Fibroblast of the aortic adventitia (primary cell): ENCODE measurements at regions not wholly inside any gene's neighbourhood (a gene's known extent, or its start where the extent isn't known, plus 50 kb on each side); places are given as distances from the start of the nearest gene placed in this dataset.
"Not testable (repeated sequence)": the region's sequence is repeated elsewhere in the genome, so short reads cannot be mapped to it uniquely, and the experiment has no call there.

Source experiments
- DNase-seq: peaks from one replicate; pipeline ENCODE4 v3.0.0-alpha.2; 2010; ENCODE audit warnings: low read depth
- H3K4me3 ChIP-seq: 2 replicates; pipeline ENCODE4 v1.5.1; 2011; ENCODE audit warnings: low read depth, mild to moderate bottlenecking, control low read depth, low read length, moderate library complexity
- CTCF ChIP-seq: IDR thresholded peaks from 2 replicates; pipeline ENCODE4 v1.5.1; 2011; ENCODE audit warnings: mild to moderate bottlenecking, low read length, control low read depth, inconsistent platforms; ENCODE audit not compliant: insufficient read depth

GRCh38 chr2:181787310-181788048 lies 104.1 kb upstream of the ITPRID2 start:
- TF ChIP-seq CTCF = no peak
- no peak overlapping the region for H3K4me3 ChIP-seq
- DNase-seq = no peak

- no peak for DNase-seq
- no peak overlapping the region for H3K4me3 ChIP-seq
- no peak for TF ChIP-seq CTCF
Observed at GRCh38 chr2:181788897-181789555, 102.5 kb upstream of the ITPRID2 start.

GRCh38 chr2:181789827-181790448 lies 101.6 kb upstream of the ITPRID2 start:
- TF ChIP-seq CTCF = no peak
- DNase-seq = no peak
- no peak overlapping the region for H3K4me3 ChIP-seq

DNA sequence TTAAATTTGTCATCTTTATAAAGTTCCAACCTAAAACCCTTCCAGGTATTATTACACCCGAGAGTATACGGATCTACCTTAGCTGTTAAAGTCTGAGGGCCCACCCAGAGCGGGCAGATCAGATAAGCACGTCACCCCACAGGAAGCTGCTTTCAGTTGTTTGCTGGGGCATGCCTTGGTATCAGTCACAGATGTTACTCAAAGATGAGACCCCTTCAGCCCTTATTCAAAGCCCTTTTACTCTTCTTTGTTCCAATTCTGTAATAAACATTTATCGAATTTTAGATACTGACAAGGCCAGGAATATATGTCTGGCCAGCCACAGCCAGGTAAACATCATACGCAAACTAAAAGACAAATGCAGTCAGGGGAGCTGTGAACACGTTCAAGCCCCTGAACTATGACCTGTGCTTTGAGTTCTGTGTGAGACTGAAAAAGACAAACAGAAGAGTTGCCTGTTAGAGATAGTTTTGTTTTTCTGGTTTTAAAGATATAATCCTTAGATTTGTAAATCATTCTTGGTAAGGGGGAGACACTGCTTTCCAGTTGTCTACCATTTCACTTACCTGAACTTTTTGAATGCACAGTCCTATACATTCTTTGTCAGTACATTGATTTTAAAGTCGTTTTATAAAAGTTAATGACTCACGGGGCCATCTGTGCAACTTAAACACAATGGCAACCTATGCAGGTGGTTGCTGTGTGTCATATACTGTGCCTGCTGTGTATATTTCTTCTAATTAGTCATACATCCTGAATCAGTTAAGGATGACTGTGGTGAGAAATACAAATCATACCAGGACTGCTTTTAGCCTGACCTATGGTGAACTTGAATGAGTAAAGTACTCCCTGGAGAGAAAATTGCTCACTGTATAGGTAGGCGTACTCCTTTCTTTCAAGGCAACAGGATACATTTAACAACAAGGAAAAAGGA lies 100.5 kb upstream of the ITPRID2 start:
- no peak overlapping the region for H3K4me3 ChIP-seq
- no peak for TF ChIP-seq CTCF
- DNase-seq = peak; percentile 95

- no peak for DNase-seq
- H3K4me3 ChIP-seq = no peak overlapping the region
- TF ChIP-seq CTCF = no peak
Observed at GRCh38 chr2:181792906-181793305, 98.6 kb upstream of the ITPRID2 start.

DNA sequence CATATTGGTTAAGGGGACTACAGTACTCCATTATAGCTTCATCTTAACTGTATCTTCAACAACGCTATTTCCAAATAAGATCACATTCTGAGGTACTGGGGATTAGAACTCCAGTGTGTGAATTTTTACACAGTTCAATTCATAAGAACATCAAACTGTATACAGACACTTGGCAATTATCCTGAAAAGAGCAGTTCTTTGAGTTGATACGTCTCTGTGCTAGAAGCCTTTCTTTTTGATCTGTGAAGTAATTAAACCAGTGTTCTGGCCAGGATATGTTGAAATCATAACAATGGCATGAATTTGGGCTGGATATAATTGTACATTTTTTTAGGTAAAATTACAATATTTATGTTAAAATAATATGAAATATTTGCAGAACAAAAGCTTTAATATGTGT lies 93.5 kb upstream of the ITPRID2 start:
- no peak overlapping the region for H3K4me3 ChIP-seq
- TF ChIP-seq CTCF = no peak
- no peak for DNase-seq

- DNase-seq, H3K4me3 ChIP-seq: not testable (repeated sequence)
Observed at GRCh38 chr2:181802300-181802699, 89.2 kb upstream of the ITPRID2 start.

GRCh38 chr2:181803903-181804799 lies 87.4 kb upstream of the ITPRID2 start:
- not testable (repeated sequence) for DNase-seq

More at GRCh38 chr2:181803903-181804799, 87.4 kb upstream of the ITPRID2 start:
- not testable (repeated sequence) for H3K4me3 ChIP-seq
